GM12878 (cell line): ENCODE measurements at regions not wholly inside any gene's neighbourhood (a gene's known extent, or its start where the extent isn't known, plus 50 kb on each side); places are given as distances from the start of the nearest gene placed in this dataset.

Experiments
- ATAC-seq: fragments of 200-7000 bp; cut with Tn5 transposase; 3 replicates; pipeline ENCODE4 v1.9.1; 2020; ENCODE audit warnings: mild to moderate bottlenecking, moderate library complexity
- BruUV-seq: library from RNA; stranded (reverse); fragments of 400-500 nt; replicated peaks from 2 replicates; lab custom pipeline; 2021; lab: Mats Ljungman, UMichigan
- CTCF ChIA-PET: fragments of 300-600 bp; sonication (Branson Sonifier 250); formaldehyde crosslinking; extraction: SDS; loops from one replicate; lab custom pipeline; 2021; ENCODE audit warnings: inconsistent platforms; lab: Yijun Ruan, JAX
- POLR2A ChIA-PET: fragments of 350-600 bp; formaldehyde crosslinking; extraction: SDS; loops from one replicate; lab custom pipeline; 2021; ENCODE audit warnings: inconsistent platforms; lab: Charles Lee
- RAD21 ChIA-PET: fragments of 300-600 bp; sonication (Branson Sonifier 250); formaldehyde crosslinking; loops from one replicate; lab custom pipeline; 2023; ENCODE audit warnings: antibody characterized with exemption; ENCODE audit not compliant: unreplicated experiment; lab: Charles Lee
- SMC1A ChIA-PET: fragments of 300-600 bp; sonication (Branson Sonifier 250); formaldehyde crosslinking; loops from one replicate; lab custom pipeline; 2023; ENCODE audit not compliant: unreplicated experiment, uncharacterized antibody; lab: Charles Lee
- DNase-seq: peaks from one replicate; pipeline ENCODE4 v3.0.0-alpha.2; 2011; ENCODE audit warnings: low read depth, low spot score
- FAIRE-seq: peaks from 3 replicates; lab custom pipeline; 2011; peaks lifted over from hg19 to GRCh38; lab: Jason Lieb, UNC
- H2AFZ ChIP-seq: 2 replicates; pipeline ENCODE4 v1.6.0; 2011; ENCODE audit warnings: low read depth, low read length, control low read depth; ENCODE audit not compliant: control insufficient read depth
- H3K27ac ChIP-seq: 2 replicates; pipeline ENCODE4 v1.5.1; 2011; ENCODE audit warnings: control low read depth; ENCODE audit not compliant: control insufficient read depth, insufficient read depth
- H3K27me3 ChIP-seq, 2 experiments: replicated peaks in 1 of 2; 2 replicates each; pipeline versions ENCODE4 v1.6.0 to v1.6.1; 2011; ENCODE audit warnings: low read length in 1 of 2; ENCODE audit not compliant: control insufficient read depth in 2 of 2, insufficient read depth in 2 of 2
- H3K36me3 ChIP-seq, 2 experiments: 2 replicates each; pipeline ENCODE4 v1.5.1; 2011; ENCODE audit warnings: low read length in 1 of 2; ENCODE audit not compliant: control insufficient read depth in 2 of 2, insufficient read depth in 2 of 2
- H3K4me1 ChIP-seq: 2 replicates; pipeline ENCODE4 v1.6.1; 2011; ENCODE audit warnings: mild to moderate bottlenecking, low read length, moderate library complexity, mixed read lengths; ENCODE audit not compliant: control insufficient read depth, insufficient read depth
- H3K4me2 ChIP-seq: 2 replicates; pipeline ENCODE4 v1.6.0; 2011; ENCODE audit warnings: control low read depth; ENCODE audit not compliant: control insufficient read depth, insufficient read depth
- H3K4me3 ChIP-seq: fragments of 200-600 bp; sonication (generic); 2 replicates; pipeline ENCODE4 v1.5.1; 2016
- H3K79me2 ChIP-seq: 2 replicates; pipeline ENCODE4 v1.6.0; 2011; ENCODE audit warnings: low read length; ENCODE audit not compliant: control insufficient read depth, insufficient read depth
- H3K9ac ChIP-seq: 2 replicates; pipeline ENCODE4 v1.8.0; 2011; ENCODE audit warnings: low read length, control low read depth, mixed read lengths; ENCODE audit not compliant: control insufficient read depth, insufficient read depth
- H3K9me3 ChIP-seq: replicated peaks from 3 replicates; pipeline ENCODE4 v1.5.1; 2011; ENCODE audit warnings: mild to moderate bottlenecking, low read length; ENCODE audit not compliant: control insufficient read depth, insufficient read depth
- H4K20me1 ChIP-seq: 2 replicates; pipeline ENCODE4 v1.6.0; 2011; ENCODE audit not compliant: control insufficient read depth, insufficient read depth
- CBX5 ChIP-seq: sonication (generic); IDR thresholded peaks from 2 replicates; pipeline ENCODE4 v1.6.1; 2016; ENCODE audit warnings: low read depth, moderate library complexity, mild to moderate bottlenecking, inconsistent platforms
- CHD1 ChIP-seq: IDR thresholded peaks from 2 replicates; pipeline ENCODE4 v1.6.1; 2012; ENCODE audit warnings: low read depth, low read length, improper control_type of control experiment
- NR2C2 ChIP-seq: IDR thresholded peaks from 2 replicates; pipeline ENCODE4 v1.6.1; 2011; ENCODE audit warnings: borderline replicate concordance, low read depth; ENCODE audit not compliant: control insufficient read depth, insufficient read length
- SIX5 ChIP-seq: IDR thresholded peaks from 2 replicates; pipeline ENCODE4 v1.6.1; 2011; ENCODE audit warnings: mild to moderate bottlenecking, low read depth, low read length, moderate library complexity; ENCODE audit not compliant: severe bottlenecking
- SUZ12 ChIP-seq: fragments of 200-600 bp; sonication (generic); IDR thresholded peaks from one replicate; pipeline ENCODE4 v1.6.1; 2018; ENCODE audit warnings: antibody characterized with exemption, mild to moderate bottlenecking; ENCODE audit not compliant: unreplicated experiment
- ZNF687 ChIP-seq: fragments of 450-650 bp; IDR thresholded peaks from 2 replicates; pipeline ENCODE4 v1.6.1; 2017; ENCODE audit warnings: mild to moderate bottlenecking, moderate library complexity
- WGBS: methylation state at CpG from one replicate; pipeline ENCODE4 v1.1.6; 2016; ENCODE audit warnings: low lambda C conversion rate; ENCODE audit not compliant: insufficient replicate concordance, insufficient coverage; ENCODE audit errors: missing lambda C conversion rate; 5-methylcytosine and 5-hydroxymethylcytosine counted together
- in situ Hi-C: fragments of 300-500 bp; cut with MboI; formaldehyde crosslinking; loops from 9 replicates; pipeline ENCODE4 v1.14.3; 2018; ENCODE audit warnings: mixed read lengths
- intact Hi-C: fragments of 100-400 bp; cut with micrococcal nuclease; formaldehyde crosslinking; loops from one replicate; pipeline ENCODE4 v1.14.2; 2022; ENCODE audit not compliant: unreplicated experiment

GRCh38 chr17:72460711-72461110, 339.9 kb downstream of the SOX9 start (continued):
- TF ChIP-seq NR2C2 (no peak), ZNF687 (no peak), CBX5 (no peak)

- SMC1A ChIA-PET = interaction anchor here (1.1 to 11.1 kb wide), 6 partner anchors 9 to 69 kb away, joined by 4 to 335 read pairs (median 74); no protein-coding TSS in a partner anchor
- no peak overlapping the region for H3K4me2 ChIP-seq
These were observed 340.9 kb downstream of the SOX9 start for GRCh38 chr17:72461757-72462156.

More at GRCh38 chr17:72461757-72462156, 340.9 kb downstream of the SOX9 start:
- H3K4me1 ChIP-seq = peaks cover 27% of the 10 kb centered on the region
- no peak for ATAC-seq
- TF ChIP-seq CHD1 (no peak), SUZ12 (no peak), SIX5 (no peak)
- FAIRE-seq = no peak
- H3K4me3 ChIP-seq = no peak overlapping the region
- WGBS = 27% methylated on average over 5 of the region's 5 CpGs
- no peak overlapping the region for H3K27ac ChIP-seq
- no peaks in the 10 kb centered on the region for H3K27me3 ChIP-seq
- no peak overlapping the region for H3K9ac ChIP-seq
- H4K20me1 ChIP-seq = no peaks in the 10 kb centered on the region
- in situ Hi-C loops (loop anchor here (5.0 kb wide), 1 partner anchor 34 kb away; no protein-coding TSS in a partner anchor), intact Hi-C loops (no loop called here)
- no peaks in the 10 kb centered on the region for H3K79me2 ChIP-seq
- ChIA-PET RAD21 (interaction anchor here (4.6 to 13.5 kb wide), 3 partner anchors 38 to 69 kb away, joined by 27 to 353 read pairs (median 320); no protein-coding TSS in a partner anchor), CTCF (interaction anchor here (1.0 to 5.6 kb wide), 2 partner anchors 20 to 38 kb away, joined by 3 to 101 read pairs; no protein-coding TSS in a partner anchor), POLR2A (interaction anchor here (0.7 to 7.0 kb wide), 5 partner anchors 26 to 57 kb away, joined by 3 to 170 read pairs (median 4); no protein-coding TSS in a partner anchor)
- H2AFZ ChIP-seq = no peak overlapping the region
- BruUV-seq = no TSS peak
- no peaks in the 10 kb centered on the region; a peak in 1 of 4 replicates for H3K36me3 ChIP-seq
- no peak for DNase-seq
- no peaks in the 10 kb centered on the region for H3K9me3 ChIP-seq
